ENCODE measurements at regions not wholly inside any gene's neighbourhood (a gene's known extent, or its start where the extent isn't known, plus 50 kb on each side); places are given as distances from the start of the nearest gene placed in this dataset.
"Not testable (repeated sequence)": the region's sequence is repeated elsewhere in the genome, so short reads cannot be mapped to it uniquely, and the experiment has no call there.

GRCh38 chr7:106737202-106737562 is 76.2 kb upstream of the CCDC71L start:
- peak overlapping the region; percentile 66; the same call in 1 of the 2 replicates for H2AFZ ChIP-seq (ENCODE audit: low read length)
- H3K9ac ChIP-seq (ENCODE audit: low read length) = no peak overlapping the region
- BruUV-seq (replicated peaks) = no TSS peak
- no peak for TF ChIP-seq EZH2 (IDR thresholded peaks at IDR 0.05; ENCODE audit: low read length, unreplicated experiment)
- TF ChIP-seq CTCF (conservative IDR thresholded peaks at IDR 0.05; ENCODE audit: low read depth, low read length) = peak; percentile 53
- TF ChIP-seq EZH2phosphoT487 (IDR thresholded peaks at IDR 0.05; ENCODE audit: borderline replicate concordance, low read length) = no peak
- intact Hi-C loops (cut with micrococcal nuclease) = loop anchor here (1.0 to 2.0 kb wide), 3 partner anchors 18 to 274 kb away; no protein-coding TSS in a partner anchor
- H3K4me3 ChIP-seq (ENCODE audit: low read length) = no peak overlapping the region
- H3K4me1 ChIP-seq (ENCODE audit: insufficient read depth, low read length) = no peaks in the 10 kb centered on the region
- H3K27me3 ChIP-seq (ENCODE audit: low read length) = no peaks in the 10 kb centered on the region
- ATAC-seq (peak; percentile 88), DNase-seq (peak; percentile 53)
- H3K79me2 ChIP-seq (ENCODE audit: low read length) = no peaks in the 10 kb centered on the region
- no peaks in the 10 kb centered on the region for H4K20me1 ChIP-seq (ENCODE audit: low read length)
- ChIA-PET POLR2A (ENCODE audit: unreplicated experiment) (interaction anchor here (0.7 kb wide), 1 partner anchor 30 kb away, joined by 4 read pairs; no protein-coding TSS in a partner anchor), CTCF (interaction anchor here (0.6 to 2.5 kb wide), 9 partner anchors 38 to 681 kb away, joined by 3 to 50 read pairs (median 3); partner anchors contain the start of gene CCDC71L)
- no peak overlapping the region for H3K4me2 ChIP-seq (ENCODE audit: low read length)
- no peak overlapping the region for H3K27ac ChIP-seq (ENCODE audit: low read length)
- H3F3A ChIP-seq (ENCODE audit: low read length, unreplicated experiment) = no peaks in the 10 kb centered on the region
- no peaks in the 10 kb centered on the region for H3K9me2 ChIP-seq (replicated peaks; ENCODE audit: low read length)
- no peaks in the 10 kb centered on the region for H3K36me3 ChIP-seq (ENCODE audit: low read depth, low read length)
- H3K9me3 ChIP-seq (ENCODE audit: low read length) = no peaks in the 10 kb centered on the region

GRCh38 chr7:106740806-106741205 is 79.8 kb upstream of the CCDC71L start:
- H3K27ac ChIP-seq (ENCODE audit: low read length) = no peak overlapping the region
- DNase-seq (no peak), ATAC-seq (no peak)
- no peaks in the 10 kb centered on the region for H3F3A ChIP-seq (ENCODE audit: low read length, unreplicated experiment)
- TF ChIP-seq EZH2 (IDR thresholded peaks at IDR 0.05; ENCODE audit: low read length, unreplicated experiment) = no peak
- no peak for TF ChIP-seq CTCF (conservative IDR thresholded peaks at IDR 0.05; ENCODE audit: low read depth, low read length)
- TF ChIP-seq EZH2phosphoT487 (IDR thresholded peaks at IDR 0.05; ENCODE audit: borderline replicate concordance, low read length) = no peak
- H3K79me2 ChIP-seq (ENCODE audit: low read length) = no peaks in the 10 kb centered on the region
- intact Hi-C loops (cut with micrococcal nuclease) = no loop called here
- no peaks in the 10 kb centered on the region for H3K27me3 ChIP-seq (ENCODE audit: low read length)
- H4K20me1 ChIP-seq (ENCODE audit: low read length) = no peaks in the 10 kb centered on the region
- no TSS peak for BruUV-seq (replicated peaks)
- CTCF ChIA-PET = no interaction called here
- H3K9me3 ChIP-seq (ENCODE audit: low read length) = no peaks in the 10 kb centered on the region
- no peaks in the 10 kb centered on the region for H3K4me1 ChIP-seq (ENCODE audit: insufficient read depth, low read length)
- H2AFZ ChIP-seq (ENCODE audit: low read length) = no peak overlapping the region
- POLR2A ChIA-PET (ENCODE audit: unreplicated experiment) = no interaction called here
- no peaks in the 10 kb centered on the region for H3K36me3 ChIP-seq (ENCODE audit: low read depth, low read length)
- H3K9me2 ChIP-seq (replicated peaks; ENCODE audit: low read length) = no peaks in the 10 kb centered on the region
- H3K9ac ChIP-seq (ENCODE audit: low read length) = no peak overlapping the region
- no peak overlapping the region for H3K4me3 ChIP-seq (ENCODE audit: low read length)
- H3K4me2 ChIP-seq (ENCODE audit: low read length) = no peak overlapping the region

- Histone ChIP-seq H3K9me2 (replicated peaks; ENCODE audit: low read length) (no peaks in the 10 kb centered on the region; the same call in 1 of the 2 replicates), H2AFZ (ENCODE audit: low read length) (no peak overlapping the region), H3K27me3 (ENCODE audit: low read length) (no peaks in the 10 kb centered on the region), H3K4me2 (ENCODE audit: low read length) (no peak overlapping the region), H3K36me3 (ENCODE audit: low read depth, low read length) (no peaks in the 10 kb centered on the region), H4K20me1 (ENCODE audit: low read length) (no peaks in the 10 kb centered on the region), H3K4me3 (ENCODE audit: low read length) (no peak overlapping the region), H3K9me3 (ENCODE audit: low read length) (no peaks in the 10 kb centered on the region), H3K4me1 (ENCODE audit: insufficient read depth, low read length) (no peaks in the 10 kb centered on the region), H3F3A (ENCODE audit: low read length, unreplicated experiment) (no peaks in the 10 kb centered on the region), H3K27ac (ENCODE audit: low read length) (no peak overlapping the region), H3K9ac (ENCODE audit: low read length) (no peak overlapping the region), H3K79me2 (ENCODE audit: low read length) (no peaks in the 10 kb centered on the region)
- no peak for TF ChIP-seq EZH2phosphoT487 (IDR thresholded peaks at IDR 0.05; ENCODE audit: borderline replicate concordance, low read length)
- TF ChIP-seq EZH2 (IDR thresholded peaks at IDR 0.05; ENCODE audit: low read length, unreplicated experiment) = no peak
- TF ChIP-seq CTCF (conservative IDR thresholded peaks at IDR 0.05; ENCODE audit: low read depth, low read length) = no peak
- no TSS peak for BruUV-seq (replicated peaks)
- ChIA-PET POLR2A (ENCODE audit: unreplicated experiment) (no interaction called here), CTCF (interaction anchor here (0.7 kb wide), 1 partner anchor 79 kb away, joined by 3 read pairs; no protein-coding TSS in a partner anchor)
- intact Hi-C loops (cut with micrococcal nuclease) = no loop called here
- DNase-seq (no peak), ATAC-seq (no peak)
These were observed 83.7 kb upstream of the CCDC71L start for GRCh38 chr7:106744563-106745091.

- intact Hi-C loops (cut with micrococcal nuclease); H4K20me1 ChIP-seq (ENCODE audit: low read length); H3K27me3 ChIP-seq (ENCODE audit: low read length); CTCF ChIA-PET; ATAC-seq; H3F3A ChIP-seq (ENCODE audit: low read length, unreplicated experiment); H2AFZ ChIP-seq (ENCODE audit: low read length); POLR2A ChIA-PET (ENCODE audit: unreplicated experiment); H3K79me2 ChIP-seq (ENCODE audit: low read length); H3K4me1 ChIP-seq (ENCODE audit: insufficient read depth, low read length); DNase-seq; H3K27ac ChIP-seq (ENCODE audit: low read length); H3K9ac ChIP-seq (ENCODE audit: low read length); H3K4me3 ChIP-seq (ENCODE audit: low read length); H3K9me3 ChIP-seq (ENCODE audit: low read length); BruUV-seq (replicated peaks); H3K9me2 ChIP-seq (replicated peaks; ENCODE audit: low read length); H3K36me3 ChIP-seq (ENCODE audit: low read depth, low read length); H3K4me2 ChIP-seq (ENCODE audit: low read length): not testable (repeated sequence)
These were observed 86.3 kb upstream of the CCDC71L start for GRCh38 chr7:106747301-106747700.
